ENCODE measurements at regions not wholly inside any gene's neighbourhood (a gene's known extent, or its start where the extent isn't known, plus 50 kb on each side); places are given as distances from the start of the nearest gene placed in this dataset.
"Not testable (repeated sequence)": the region's sequence is repeated elsewhere in the genome, so short reads cannot be mapped to it uniquely, and the experiment has no call there.

- DNase-seq (ENCODE audit: low spot score) = no peak
- Mint-ChIP-seq H3K27me3 (ENCODE audit: unreplicated experiment) (peaks cover 3% of the 10 kb centered on the region), H3K36me3 (ENCODE audit: low read depth, unreplicated experiment) (no peaks in the 10 kb centered on the region), H3K9me3 (ENCODE audit: unreplicated experiment) (no peaks in the 10 kb centered on the region), H3K4me1 (ENCODE audit: unreplicated experiment) (no peaks in the 10 kb centered on the region), H3K4me3 (ENCODE audit: unreplicated experiment) (no peak overlapping the region), H3K27ac (ENCODE audit: unreplicated experiment) (no peak overlapping the region)
- no peak for TF ChIP-seq CTCF (IDR thresholded peaks at IDR 0.05; ENCODE audit: unreplicated experiment)
Observed at GRCh38 chr11:94245121-94245520, 59.3 kb upstream of the IZUMO1R start.

DNA sequence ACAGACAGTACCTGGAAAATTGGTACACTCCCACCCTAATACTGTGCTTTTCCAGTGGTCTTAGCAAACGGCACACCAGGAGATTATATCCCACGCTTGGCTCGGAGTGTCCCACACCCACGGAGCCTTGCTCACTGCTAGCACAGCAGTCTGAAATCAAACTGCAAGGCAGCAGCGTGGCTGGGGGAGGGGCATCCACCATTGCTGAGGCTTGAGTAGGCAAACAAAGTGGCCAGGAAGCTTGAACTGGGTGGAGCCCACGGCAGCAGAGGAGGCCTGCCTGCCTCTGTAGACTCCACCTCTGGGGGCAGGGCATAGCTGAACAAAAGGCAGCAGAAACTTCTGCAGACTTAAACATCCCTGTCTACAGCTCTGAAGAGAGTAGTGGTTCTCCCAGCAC lies 56.1 kb upstream of the IZUMO1R start:
- not testable (repeated sequence) for H3K4me1 Mint-ChIP-seq (ENCODE audit: unreplicated experiment); DNase-seq (ENCODE audit: low spot score); H3K36me3 Mint-ChIP-seq (ENCODE audit: low read depth, unreplicated experiment); H3K27ac Mint-ChIP-seq (ENCODE audit: unreplicated experiment); H3K9me3 Mint-ChIP-seq (ENCODE audit: unreplicated experiment); H3K4me3 Mint-ChIP-seq (ENCODE audit: unreplicated experiment); H3K27me3 Mint-ChIP-seq (ENCODE audit: unreplicated experiment)

DNA sequence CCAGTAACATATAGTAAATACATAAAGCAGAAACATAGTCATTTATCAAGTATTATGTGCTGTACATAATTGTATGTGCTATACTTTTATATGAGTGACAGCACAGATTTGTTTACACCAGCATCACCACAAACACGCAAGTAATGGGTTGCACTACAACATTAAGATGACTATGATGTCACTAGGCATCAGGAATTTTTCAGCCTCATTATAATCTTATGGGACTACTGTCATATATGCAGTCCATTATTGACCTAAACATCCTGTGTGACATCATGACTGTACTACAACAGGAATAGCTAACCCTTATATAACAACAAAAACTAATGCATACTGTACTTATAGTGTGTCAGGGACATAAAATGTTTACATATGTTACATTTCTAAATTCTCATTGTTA lies 50.2 kb upstream of the IZUMO1R start:
- Mint-ChIP-seq H3K4me3 (ENCODE audit: unreplicated experiment) (no peak overlapping the region), H3K4me1 (ENCODE audit: unreplicated experiment) (no peaks in the 10 kb centered on the region), H3K36me3 (ENCODE audit: low read depth, unreplicated experiment) (no peaks in the 10 kb centered on the region), H3K27ac (ENCODE audit: unreplicated experiment) (no peak overlapping the region), H3K9me3 (ENCODE audit: unreplicated experiment) (peaks cover 3% of the 10 kb centered on the region), H3K27me3 (ENCODE audit: unreplicated experiment) (peaks cover 2% of the 10 kb centered on the region)
- no peak for TF ChIP-seq CTCF (IDR thresholded peaks at IDR 0.05; ENCODE audit: unreplicated experiment)
- DNase-seq (ENCODE audit: low spot score) = no peak
